ENCODE measurements at regions not wholly inside any gene's neighbourhood (a gene's known extent, or its start where the extent isn't known, plus 50 kb on each side); places are given as distances from the start of the nearest gene placed in this dataset.
A peak's percentile ranks its signal among the peaks of the same experiment; 100 is the strongest.

GRCh38 chr14:25988536-25988935 is 609.3 kb downstream of the NOVA1 start:
- TF ChIP-seq CTCF (IDR thresholded peaks at IDR 0.05) = no peak
- no peak for ATAC-seq (ENCODE audit: low FRiP score)
- no peak for DNase-seq (ENCODE audit: low spot score)

- no peak for TF ChIP-seq CTCF (IDR thresholded peaks at IDR 0.05)
- ATAC-seq (ENCODE audit: low FRiP score) = no peak
- no peak for DNase-seq (ENCODE audit: low spot score)
Observed at GRCh38 chr14:25955772-25956171, 642.1 kb downstream of the NOVA1 start.

GRCh38 chr14:25953532-25954139 is 644.2 kb downstream of the NOVA1 start:
- TF ChIP-seq CTCF (IDR thresholded peaks at IDR 0.05) = no peak
- DNase-seq (ENCODE audit: low spot score) (peak; percentile 24), ATAC-seq (ENCODE audit: low FRiP score) (peak; percentile 70)

GRCh38 chr14:25945746-25946145 is 652.1 kb downstream of the NOVA1 start:
- no peak for TF ChIP-seq CTCF (IDR thresholded peaks at IDR 0.05)
- DNase-seq (ENCODE audit: low spot score) (no peak), ATAC-seq (ENCODE audit: low FRiP score) (no peak)

GRCh38 chr14:25944020-25944419 is 653.8 kb downstream of the NOVA1 start:
- TF ChIP-seq CTCF (IDR thresholded peaks at IDR 0.05) = no peak
- no peak for DNase-seq (ENCODE audit: low spot score)
- ATAC-seq (ENCODE audit: low FRiP score) = no peak

- DNase-seq (ENCODE audit: low spot score) = no peak
- no peak for TF ChIP-seq CTCF (IDR thresholded peaks at IDR 0.05)
Observed at GRCh38 chr14:25943329-25943728, 654.5 kb downstream of the NOVA1 start.

GRCh38 chr14:25942090-25942489 is 655.7 kb downstream of the NOVA1 start:
- ATAC-seq (ENCODE audit: low FRiP score) = no peak
- no peak for TF ChIP-seq CTCF (IDR thresholded peaks at IDR 0.05)
- DNase-seq (ENCODE audit: low spot score) = no peak

More at GRCh38 chr14:25943329-25943728, 654.5 kb downstream of the NOVA1 start:
- ATAC-seq (ENCODE audit: low FRiP score) = no peak

Data from omental fat pad (tissue), 3 donors.